ENCODE measurements at regions not wholly inside any gene's neighbourhood (a gene's known extent, or its start where the extent isn't known, plus 50 kb on each side); places are given as distances from the start of the nearest gene placed in this dataset.

- intact Hi-C loops (cut with micrococcal nuclease; ENCODE audit: unreplicated experiment), result no loop called here
- DNase-seq (ENCODE audit: low spot score) (no peak), FAIRE-seq (no peak), ATAC-seq (no peak)
- H3K27me3 ChIP-seq (ENCODE audit: control insufficient read depth in 1 of 2, insufficient read depth in 2 of 2, low read length in 2 of 2), result peaks cover 7 to 68% of the 10 kb centered on the region in 2 experiments; a peak in 4 of 5 replicates
- no peak overlapping the region for H2AFZ ChIP-seq (ENCODE audit: low read length)
- in situ Hi-C loops (cut with HindIII; ENCODE audit: extremely low pct_ligation_motif_present, low pct_unique_long_range_greater_than_20kb), result no loop called here
- H3K4me2 ChIP-seq (ENCODE audit: low read depth, low read length), result no peak overlapping the region
- H3K9me3 ChIP-seq (ENCODE audit: low read length), result no peaks in the 10 kb centered on the region
- H4K20me1 ChIP-seq (ENCODE audit: insufficient read depth, low read length), result no peaks in the 10 kb centered on the region
- H3K4me3 ChIP-seq (replicated peaks in 1 of 3; ENCODE audit: insufficient read depth in 1 of 3, low read depth in 2 of 3, low read length in 3 of 3), result no peak overlapping the region
- TF ChIP-seq HES4 (CRISPR knock-in tag; IDR thresholded peaks at IDR 0.05; ENCODE audit: borderline replicate concordance) (no peak), AGO2 (optimal IDR thresholded peaks at IDR 0.05; ENCODE audit: low read depth, low read length) (no peak), GTF3A (CRISPR knock-in tag; conservative IDR thresholded peaks at IDR 0.05) (no peak), KLF9 (CRISPR knock-in tag; IDR thresholded peaks at IDR 0.05; ENCODE audit: low read depth) (no peak), ZFP62 (CRISPR knock-in tag; IDR thresholded peaks at IDR 0.05) (no peak), GATAD1 (CRISPR knock-in tag; IDR thresholded peaks at IDR 0.05) (no peak), CENPBD1 (CRISPR knock-in tag; IDR thresholded peaks at IDR 0.05; ENCODE audit: borderline replicate concordance, low read depth) (no peak), NFE2L2 (IDR thresholded peaks at IDR 0.05; ENCODE audit: low read length) (no peak), ZNF615 (CRISPR knock-in tag; IDR thresholded peaks at IDR 0.05; ENCODE audit: borderline replicate concordance) (no peak), SP2 (CRISPR knock-in tag; IDR thresholded peaks at IDR 0.05) (no peak), TARDBP (CRISPR knock-in tag; IDR thresholded peaks at IDR 0.05) (no peak), SP140L (CRISPR knock-in tag; IDR thresholded peaks at IDR 0.05; ENCODE audit: borderline replicate concordance) (no peak), ZNF18 (CRISPR knock-in tag; IDR thresholded peaks at IDR 0.05; ENCODE audit: insufficient replicate concordance) (no peak), ZFP37 (CRISPR knock-in tag; IDR thresholded peaks at IDR 0.05; ENCODE audit: borderline replicate concordance) (no peak), ZNF552 (CRISPR knock-in tag; IDR thresholded peaks at IDR 0.05; ENCODE audit: borderline replicate concordance) (no peak), ETS1 (CRISPR knock-in tag; IDR thresholded peaks at IDR 0.05) (no peak), PRMT3 (CRISPR knock-in tag; IDR thresholded peaks at IDR 0.05; ENCODE audit: borderline replicate concordance, low read depth) (no peak), MXD3 (CRISPR knock-in tag; IDR thresholded peaks at IDR 0.05) (no peak), PAF1 (CRISPR knock-in tag; IDR thresholded peaks at IDR 0.05) (no peak)
- no peaks in the 10 kb centered on the region for H3K79me2 ChIP-seq (ENCODE audit: insufficient read depth, low read length)
- no peak overlapping the region for H3K27ac ChIP-seq (ENCODE audit: extremely low read length, insufficient read depth, low read length)
- ChIA-PET CTCF (ENCODE audit: low intra/inter-chr PET ratio, low total read pairs) (no interaction called here), POLR2A (no interaction called here)
- no peaks in the 10 kb centered on the region for H3K4me1 ChIP-seq (ENCODE audit: insufficient read depth, low read length)
- no peaks in the 10 kb centered on the region for H3K36me3 ChIP-seq (replicated peaks in 1 of 2; ENCODE audit: control insufficient read depth in 1 of 2, insufficient read depth in 2 of 2, low read length in 2 of 2)
- H3K9ac ChIP-seq (ENCODE audit: insufficient read depth, low read depth, low read length), result no peak overlapping the region
- WGBS (ENCODE audit: low lambda C conversion rate), result 36% methylated on average over 10 of the region's 10 CpGs
- no TSS peak for BruUV-seq (replicated peaks)
Observed at GRCh38 chr22:48452766-48453165, 1374.9 kb downstream of the BRD1 start.

Measured in HepG2 (cell line).